Uterus (tissue), 2 donors: ENCODE measurements at regions not wholly inside any gene's neighbourhood (a gene's known extent, or its start where the extent isn't known, plus 50 kb on each side); places are given as distances from the start of the nearest gene placed in this dataset.

ENCODE experiments used
- POLR2A ChIP-seq, 2 donors: fragments of 450-650 bp; IDR thresholded peaks; one replicate each; pipeline ENCODE4 v1.6.1; 2016; ENCODE audit warnings: antibody characterized with exemption in 2 of 2, mild to moderate bottlenecking in 1 of 2, moderate library complexity in 1 of 2
- TF ChIP-seq, protein P1 (sequence below), 4 experiments: fragments of 200-600 bp in 2 of 4; fragments of 450-650 bp in 2 of 4; sonication (generic) in 2 of 4; IDR thresholded peaks; one replicate each; pipeline ENCODE4 v1.5.1; 2016 to 2019; ENCODE audit warnings: antibody characterized with exemption in 4 of 4, mild to moderate bottlenecking in 2 of 4, moderate library complexity in 1 of 4

DNA sequence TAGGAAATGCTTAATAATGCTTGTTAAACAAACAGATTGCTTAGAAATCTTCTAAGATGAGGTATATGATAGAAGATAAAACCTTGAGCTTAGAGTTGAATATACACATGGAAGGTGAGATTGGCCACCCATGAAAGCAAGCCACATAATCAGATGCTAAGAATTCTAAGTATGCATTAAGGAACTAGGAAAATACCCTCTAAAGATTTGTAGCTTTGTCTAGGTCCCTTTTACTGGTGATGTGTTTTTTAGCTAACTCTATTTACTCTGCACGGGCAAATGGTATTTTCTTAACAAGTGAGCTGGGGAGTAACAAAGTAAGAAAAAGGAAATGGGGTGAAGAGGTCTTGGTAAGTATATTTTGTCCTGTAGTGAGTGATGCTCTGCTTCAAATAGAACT is 310.3 kb downstream of the OXSM start:
- TF ChIP-seq, protein P1, sequence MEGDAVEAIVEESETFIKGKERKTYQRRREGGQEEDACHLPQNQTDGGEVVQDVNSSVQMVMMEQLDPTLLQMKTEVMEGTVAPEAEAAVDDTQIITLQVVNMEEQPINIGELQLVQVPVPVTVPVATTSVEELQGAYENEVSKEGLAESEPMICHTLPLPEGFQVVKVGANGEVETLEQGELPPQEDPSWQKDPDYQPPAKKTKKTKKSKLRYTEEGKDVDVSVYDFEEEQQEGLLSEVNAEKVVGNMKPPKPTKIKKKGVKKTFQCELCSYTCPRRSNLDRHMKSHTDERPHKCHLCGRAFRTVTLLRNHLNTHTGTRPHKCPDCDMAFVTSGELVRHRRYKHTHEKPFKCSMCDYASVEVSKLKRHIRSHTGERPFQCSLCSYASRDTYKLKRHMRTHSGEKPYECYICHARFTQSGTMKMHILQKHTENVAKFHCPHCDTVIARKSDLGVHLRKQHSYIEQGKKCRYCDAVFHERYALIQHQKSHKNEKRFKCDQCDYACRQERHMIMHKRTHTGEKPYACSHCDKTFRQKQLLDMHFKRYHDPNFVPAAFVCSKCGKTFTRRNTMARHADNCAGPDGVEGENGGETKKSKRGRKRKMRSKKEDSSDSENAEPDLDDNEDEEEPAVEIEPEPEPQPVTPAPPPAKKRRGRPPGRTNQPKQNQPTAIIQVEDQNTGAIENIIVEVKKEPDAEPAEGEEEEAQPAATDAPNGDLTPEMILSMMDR (IDR thresholded peaks at IDR 0.05), result no peak
- TF ChIP-seq POLR2A (IDR thresholded peaks at IDR 0.05), result no peak
